ENCODE measurements at regions not wholly inside any gene's neighbourhood (a gene's known extent, or its start where the extent isn't known, plus 50 kb on each side); places are given as distances from the start of the nearest gene placed in this dataset.

DNA sequence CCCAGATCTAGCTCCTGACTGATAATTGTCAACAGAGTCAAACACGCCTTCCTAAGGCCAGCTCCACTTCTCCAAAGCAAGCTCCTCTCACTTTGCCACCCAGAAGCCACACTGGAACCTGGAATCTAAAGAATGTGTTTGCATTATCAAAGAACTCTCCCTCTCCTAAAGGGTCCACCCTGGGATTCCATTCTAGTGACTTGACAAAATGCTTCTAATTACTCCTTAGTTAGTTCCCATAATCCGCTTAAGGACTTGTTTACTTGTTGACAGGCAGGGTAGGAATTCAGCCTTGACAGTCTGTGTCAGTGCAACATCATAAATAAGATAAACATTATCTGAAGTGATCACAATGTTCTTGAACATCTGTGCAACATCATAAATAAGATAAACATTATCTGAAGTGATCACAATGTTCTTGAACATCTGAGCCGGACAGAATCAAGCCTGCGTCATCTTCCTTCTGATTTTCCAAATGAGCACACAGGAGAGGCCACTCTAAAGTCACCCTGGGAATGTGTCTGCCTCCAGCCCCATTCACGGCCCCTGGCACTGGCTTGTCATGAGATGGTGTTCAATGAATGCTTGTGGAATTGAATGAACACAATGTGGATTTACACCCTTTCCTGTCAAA, 512.1 kb downstream of the IRS2 start:
- peak; percentile 61 for ATAC-seq
- TF ChIP-seq, protein P1, sequence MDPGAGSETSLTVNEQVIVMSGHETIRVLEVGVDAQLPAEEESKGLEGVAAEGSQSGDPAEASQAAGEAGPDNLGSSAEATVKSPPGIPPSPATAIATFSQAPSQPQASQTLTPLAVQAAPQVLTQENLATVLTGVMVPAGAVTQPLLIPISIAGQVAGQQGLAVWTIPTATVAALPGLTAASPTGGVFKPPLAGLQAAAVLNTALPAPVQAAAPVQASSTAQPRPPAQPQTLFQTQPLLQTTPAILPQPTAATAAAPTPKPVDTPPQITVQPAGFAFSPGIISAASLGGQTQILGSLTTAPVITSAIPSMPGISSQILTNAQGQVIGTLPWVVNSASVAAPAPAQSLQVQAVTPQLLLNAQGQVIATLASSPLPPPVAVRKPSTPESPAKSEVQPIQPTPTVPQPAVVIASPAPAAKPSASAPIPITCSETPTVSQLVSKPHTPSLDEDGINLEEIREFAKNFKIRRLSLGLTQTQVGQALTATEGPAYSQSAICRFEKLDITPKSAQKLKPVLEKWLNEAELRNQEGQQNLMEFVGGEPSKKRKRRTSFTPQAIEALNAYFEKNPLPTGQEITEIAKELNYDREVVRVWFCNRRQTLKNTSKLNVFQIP (CRISPR knock-in tag; IDR thresholded peaks at IDR 0.05; ENCODE audit: borderline replicate concordance, low read depth), result no peak
- TF ChIP-seq TCF4 (CRISPR knock-in tag; IDR thresholded peaks at IDR 0.05; ENCODE audit: borderline replicate concordance) (no peak), ZFP30 (CRISPR knock-in tag; IDR thresholded peaks at IDR 0.05) (no peak), ZC3H10 (CRISPR knock-in tag; IDR thresholded peaks at IDR 0.05) (no peak), PPARA (CRISPR knock-in tag; IDR thresholded peaks at IDR 0.05; ENCODE audit: borderline replicate concordance) (no peak)
- TF ChIP-seq, protein P2, sequence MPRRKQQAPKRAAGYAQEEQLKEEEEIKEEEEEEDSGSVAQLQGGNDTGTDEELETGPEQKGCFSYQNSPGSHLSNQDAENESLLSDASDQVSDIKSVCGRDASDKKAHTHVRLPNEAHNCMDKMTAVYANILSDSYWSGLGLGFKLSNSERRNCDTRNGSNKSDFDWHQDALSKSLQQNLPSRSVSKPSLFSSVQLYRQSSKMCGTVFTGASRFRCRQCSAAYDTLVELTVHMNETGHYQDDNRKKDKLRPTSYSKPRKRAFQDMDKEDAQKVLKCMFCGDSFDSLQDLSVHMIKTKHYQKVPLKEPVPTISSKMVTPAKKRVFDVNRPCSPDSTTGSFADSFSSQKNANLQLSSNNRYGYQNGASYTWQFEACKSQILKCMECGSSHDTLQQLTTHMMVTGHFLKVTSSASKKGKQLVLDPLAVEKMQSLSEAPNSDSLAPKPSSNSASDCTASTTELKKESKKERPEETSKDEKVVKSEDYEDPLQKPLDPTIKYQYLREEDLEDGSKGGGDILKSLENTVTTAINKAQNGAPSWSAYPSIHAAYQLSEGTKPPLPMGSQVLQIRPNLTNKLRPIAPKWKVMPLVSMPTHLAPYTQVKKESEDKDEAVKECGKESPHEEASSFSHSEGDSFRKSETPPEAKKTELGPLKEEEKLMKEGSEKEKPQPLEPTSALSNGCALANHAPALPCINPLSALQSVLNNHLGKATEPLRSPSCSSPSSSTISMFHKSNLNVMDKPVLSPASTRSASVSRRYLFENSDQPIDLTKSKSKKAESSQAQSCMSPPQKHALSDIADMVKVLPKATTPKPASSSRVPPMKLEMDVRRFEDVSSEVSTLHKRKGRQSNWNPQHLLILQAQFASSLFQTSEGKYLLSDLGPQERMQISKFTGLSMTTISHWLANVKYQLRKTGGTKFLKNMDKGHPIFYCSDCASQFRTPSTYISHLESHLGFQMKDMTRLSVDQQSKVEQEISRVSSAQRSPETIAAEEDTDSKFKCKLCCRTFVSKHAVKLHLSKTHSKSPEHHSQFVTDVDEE (CRISPR knock-in tag; IDR thresholded peaks at IDR 0.05), result no peak
- TF ChIP-seq, protein P3, sequence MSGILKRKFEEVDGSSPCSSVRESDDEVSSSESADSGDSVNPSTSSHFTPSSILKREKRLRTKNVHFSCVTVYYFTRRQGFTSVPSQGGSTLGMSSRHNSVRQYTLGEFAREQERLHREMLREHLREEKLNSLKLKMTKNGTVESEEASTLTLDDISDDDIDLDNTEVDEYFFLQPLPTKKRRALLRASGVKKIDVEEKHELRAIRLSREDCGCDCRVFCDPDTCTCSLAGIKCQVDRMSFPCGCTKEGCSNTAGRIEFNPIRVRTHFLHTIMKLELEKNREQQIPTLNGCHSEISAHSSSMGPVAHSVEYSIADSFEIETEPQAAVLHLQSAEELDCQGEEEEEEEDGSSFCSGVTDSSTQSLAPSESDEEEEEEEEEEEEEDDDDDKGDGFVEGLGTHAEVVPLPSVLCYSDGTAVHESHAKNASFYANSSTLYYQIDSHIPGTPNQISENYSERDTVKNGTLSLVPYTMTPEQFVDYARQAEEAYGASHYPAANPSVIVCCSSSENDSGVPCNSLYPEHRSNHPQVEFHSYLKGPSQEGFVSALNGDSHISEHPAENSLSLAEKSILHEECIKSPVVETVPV (CRISPR knock-in tag; IDR thresholded peaks at IDR 0.05), result no peak

DNA sequence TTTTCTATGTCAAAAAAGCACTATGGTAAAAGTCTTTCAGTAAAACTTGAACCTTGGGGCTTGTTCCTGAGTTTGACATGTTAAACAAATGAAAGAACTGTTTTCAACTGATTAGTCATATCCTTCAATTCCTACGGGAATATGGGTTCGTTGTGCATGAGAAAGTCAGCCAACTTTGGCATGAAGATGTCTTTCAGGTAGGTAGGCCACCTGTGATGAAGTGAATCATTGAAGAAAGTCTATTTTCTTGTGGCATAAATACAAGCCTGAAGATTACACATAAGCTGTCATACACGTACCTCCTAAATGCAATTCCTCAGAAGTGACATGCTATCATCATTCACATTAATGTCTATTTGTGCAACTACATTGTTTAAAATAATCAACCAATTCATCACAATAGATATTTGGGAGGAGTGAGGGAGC, 513.0 kb downstream of the IRS2 start:
- ATAC-seq, result no peak
- TF ChIP-seq, protein P3 (CRISPR knock-in tag; IDR thresholded peaks at IDR 0.05), result no peak
- TF ChIP-seq ZFP3 (CRISPR knock-in tag; IDR thresholded peaks at IDR 0.05), result no peak
- TF ChIP-seq PPARA (CRISPR knock-in tag; IDR thresholded peaks at IDR 0.05; ENCODE audit: borderline replicate concordance), result no peak
- no peak for TF ChIP-seq RARB (CRISPR knock-in tag; IDR thresholded peaks at IDR 0.05)
- TF ChIP-seq BACH2 (CRISPR knock-in tag; IDR thresholded peaks at IDR 0.05; ENCODE audit: borderline replicate concordance), result no peak
- no peak for TF ChIP-seq SNAI2 (CRISPR knock-in tag; IDR thresholded peaks at IDR 0.05)

DNA sequence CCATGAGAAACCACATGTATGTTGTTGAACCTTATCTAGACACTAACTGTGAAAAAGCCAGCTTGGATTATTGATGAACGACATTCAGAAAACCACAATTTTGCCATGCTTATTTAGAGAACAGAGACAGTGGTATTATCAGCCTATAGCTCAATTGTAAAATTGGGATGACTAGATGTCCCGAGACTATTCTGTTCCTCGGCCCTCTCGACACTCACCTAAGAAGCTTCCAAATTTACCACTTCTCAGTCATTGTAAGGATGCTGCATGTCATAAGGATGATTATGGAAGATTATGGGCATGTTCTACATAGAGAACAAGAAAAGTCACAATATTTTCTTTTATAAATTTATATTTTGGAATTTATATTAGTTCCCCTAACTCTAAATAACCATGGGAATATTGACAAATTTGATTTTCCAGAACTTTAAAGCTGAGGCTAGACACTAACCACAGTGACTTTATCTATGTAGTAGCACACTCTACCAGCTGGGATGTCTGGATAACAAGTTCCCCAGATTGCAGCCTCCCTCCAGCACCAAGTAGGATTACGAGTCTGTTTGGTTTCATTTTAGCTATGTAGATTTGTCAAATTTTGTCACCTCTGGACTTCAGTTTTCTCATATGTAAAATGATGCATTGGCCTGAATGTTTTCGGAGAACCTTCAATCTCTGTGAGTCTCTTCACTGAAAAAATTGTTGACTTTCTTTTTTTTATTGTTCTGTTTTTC, 513.6 kb downstream of the IRS2 start:
- ATAC-seq, result no peak
- TF ChIP-seq, protein P4, sequence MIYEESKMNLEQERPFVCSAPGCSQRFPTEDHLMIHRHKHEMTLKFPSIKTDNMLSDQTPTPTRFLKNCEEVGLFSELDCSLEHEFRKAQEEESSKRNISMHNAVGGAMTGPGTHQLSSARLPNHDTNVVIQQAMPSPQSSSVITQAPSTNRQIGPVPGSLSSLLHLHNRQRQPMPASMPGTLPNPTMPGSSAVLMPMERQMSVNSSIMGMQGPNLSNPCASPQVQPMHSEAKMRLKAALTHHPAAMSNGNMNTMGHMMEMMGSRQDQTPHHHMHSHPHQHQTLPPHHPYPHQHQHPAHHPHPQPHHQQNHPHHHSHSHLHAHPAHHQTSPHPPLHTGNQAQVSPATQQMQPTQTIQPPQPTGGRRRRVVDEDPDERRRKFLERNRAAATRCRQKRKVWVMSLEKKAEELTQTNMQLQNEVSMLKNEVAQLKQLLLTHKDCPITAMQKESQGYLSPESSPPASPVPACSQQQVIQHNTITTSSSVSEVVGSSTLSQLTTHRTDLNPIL (CRISPR knock-in tag; IDR thresholded peaks at IDR 0.05; ENCODE audit: low read depth), result no peak
- TF ChIP-seq CSDC2 (CRISPR knock-in tag; IDR thresholded peaks at IDR 0.05) (no peak), GLIS3 (CRISPR knock-in tag; IDR thresholded peaks at IDR 0.05) (no peak), ZFP3 (CRISPR knock-in tag; IDR thresholded peaks at IDR 0.05) (no peak), PPARA (CRISPR knock-in tag; IDR thresholded peaks at IDR 0.05; ENCODE audit: borderline replicate concordance) (no peak), ZNF8 (CRISPR knock-in tag; IDR thresholded peaks at IDR 0.05) (no peak), SNAI2 (CRISPR knock-in tag; IDR thresholded peaks at IDR 0.05) (no peak), ZNF565 (CRISPR knock-in tag; conservative IDR thresholded peaks at IDR 0.05; ENCODE audit: low read depth) (no peak)
- TF ChIP-seq, protein P1 (CRISPR knock-in tag; IDR thresholded peaks at IDR 0.05; ENCODE audit: borderline replicate concordance, low read depth), result no peak
- TF ChIP-seq, protein P5, sequence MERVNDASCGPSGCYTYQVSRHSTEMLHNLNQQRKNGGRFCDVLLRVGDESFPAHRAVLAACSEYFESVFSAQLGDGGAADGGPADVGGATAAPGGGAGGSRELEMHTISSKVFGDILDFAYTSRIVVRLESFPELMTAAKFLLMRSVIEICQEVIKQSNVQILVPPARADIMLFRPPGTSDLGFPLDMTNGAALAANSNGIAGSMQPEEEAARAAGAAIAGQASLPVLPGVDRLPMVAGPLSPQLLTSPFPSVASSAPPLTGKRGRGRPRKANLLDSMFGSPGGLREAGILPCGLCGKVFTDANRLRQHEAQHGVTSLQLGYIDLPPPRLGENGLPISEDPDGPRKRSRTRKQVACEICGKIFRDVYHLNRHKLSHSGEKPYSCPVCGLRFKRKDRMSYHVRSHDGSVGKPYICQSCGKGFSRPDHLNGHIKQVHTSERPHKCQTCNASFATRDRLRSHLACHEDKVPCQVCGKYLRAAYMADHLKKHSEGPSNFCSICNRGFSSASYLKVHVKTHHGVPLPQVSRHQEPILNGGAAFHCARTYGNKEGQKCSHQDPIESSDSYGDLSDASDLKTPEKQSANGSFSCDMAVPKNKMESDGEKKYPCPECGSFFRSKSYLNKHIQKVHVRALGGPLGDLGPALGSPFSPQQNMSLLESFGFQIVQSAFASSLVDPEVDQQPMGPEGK (CRISPR knock-in tag; IDR thresholded peaks at IDR 0.05; ENCODE audit: borderline replicate concordance), result no peak
